A549 (cell line): ENCODE measurements at regions not wholly inside any gene's neighbourhood (a gene's known extent, or its start where the extent isn't known, plus 50 kb on each side); places are given as distances from the start of the nearest gene placed in this dataset.

ENCODE experiments used
- CTCF ChIP-seq: fragments of >200 bp; sonication (Bioruptor Twin); formaldehyde crosslinking; IDR thresholded peaks from 3 replicates; pipeline ENCODE4 v1.5.1; 2016
- POLR2AphosphoS2 ChIP-seq: conservative IDR thresholded peaks from 2 replicates; pipeline ENCODE4 v1.6.1; 2012; ENCODE audit warnings: low read length, improper control_type of control experiment, inconsistent platforms

GRCh38 chr9:108772301-108772894 is 83.4 kb downstream of the ACTL7B start:
- TF ChIP-seq CTCF (no peak), POLR2AphosphoS2 (no peak)
